Suprapubic skin (tissue), 4 donors: ENCODE measurements at regions not wholly inside any gene's neighbourhood (a gene's known extent, or its start where the extent isn't known, plus 50 kb on each side); places are given as distances from the start of the nearest gene placed in this dataset.

Experiments
- DNase-seq, 2 donors: peaks; one replicate each; pipeline ENCODE4 v3.0.0-alpha.2; 2019; ENCODE audit warnings: low spot score in 2 of 2
- H3K27ac ChIP-seq: fragments of 200-600 bp; sonication (generic); one replicate; pipeline ENCODE4 v1.5.1; 2019
- H3K27me3 ChIP-seq: fragments of 200-600 bp; sonication (generic); one replicate; pipeline ENCODE4 v1.5.1; 2019
- H3K36me3 ChIP-seq: fragments of 200-600 bp; sonication (generic); one replicate; pipeline ENCODE4 v1.5.1; 2019
- H3K4me1 ChIP-seq: fragments of 200-600 bp; sonication (generic); one replicate; pipeline ENCODE4 v1.5.1; 2019
- H3K4me3 ChIP-seq: fragments of 200-600 bp; sonication (generic); one replicate; pipeline ENCODE4 v1.5.1; 2019; ENCODE audit warnings: mild to moderate bottlenecking
- H3K9me3 ChIP-seq: fragments of 200-600 bp; sonication (generic); one replicate; pipeline ENCODE4 v1.5.1; 2019
- CTCF ChIP-seq, 2 donors: fragments of 200-600 bp in 1 of 2; fragments of 450-650 bp in 1 of 2; sonication (generic) in 1 of 2; IDR thresholded peaks; one replicate each; pipeline ENCODE4 v1.5.1; 2016 to 2019; ENCODE audit warnings: antibody characterized with exemption in 2 of 2, mild to moderate bottlenecking in 1 of 2, moderate library complexity in 1 of 2
- EP300 ChIP-seq: sonication (generic); formaldehyde crosslinking; IDR thresholded peaks from one replicate; pipeline ENCODE4 v1.6.1; 2017; ENCODE audit warnings: antibody characterized with exemption
- POLR2A ChIP-seq, 2 donors: fragments of 450-650 bp; IDR thresholded peaks; one replicate each; pipeline ENCODE4 v1.6.1; 2017; ENCODE audit warnings: antibody characterized with exemption in 2 of 2, mild to moderate bottlenecking in 2 of 2, moderate library complexity in 2 of 2
- POLR2AphosphoS5 ChIP-seq, 3 donors: sonication (generic); formaldehyde crosslinking; IDR thresholded peaks; one replicate each; pipeline ENCODE4 v1.6.1; 2017; ENCODE audit warnings: antibody characterized with exemption in 3 of 3
- WGBS: methylation state at CpG from one replicate; pipeline ENCODE4 v1.1.5; 2018; 5-methylcytosine and 5-hydroxymethylcytosine counted together

- no peaks in the 10 kb centered on the region for H3K4me1 ChIP-seq
- no peaks in the 10 kb centered on the region for H3K36me3 ChIP-seq
- 89% methylated on average over 2 of the region's 2 CpGs for WGBS
- peaks cover 9% of the 10 kb centered on the region for H3K9me3 ChIP-seq
- H3K27ac ChIP-seq: no peak overlapping the region
- no peak overlapping the region for H3K4me3 ChIP-seq
- no peak for DNase-seq
- no peak for TF ChIP-seq POLR2AphosphoS5 (IDR thresholded peaks at IDR 0.05)
- TF ChIP-seq POLR2A (IDR thresholded peaks at IDR 0.05): no peak
- TF ChIP-seq EP300: no peak
- no peak for TF ChIP-seq CTCF (IDR thresholded peaks at IDR 0.05)
- no peaks in the 10 kb centered on the region for H3K27me3 ChIP-seq
Observed at GRCh38 chr4:32662803-32663202, 1942.6 kb downstream of the PCDH7 start.

GRCh38 chr4:32672359-32672758, 1952.2 kb downstream of the PCDH7 start:
- DNase-seq: no peak
- Histone ChIP-seq H3K4me3 (no peak overlapping the region), H3K27ac (no peak overlapping the region), H3K9me3 (no peaks in the 10 kb centered on the region), H3K27me3 (no peaks in the 10 kb centered on the region), H3K36me3 (no peaks in the 10 kb centered on the region), H3K4me1 (no peaks in the 10 kb centered on the region)
- WGBS: 77% methylated on average over 1 of the region's 1 CpG
- TF ChIP-seq POLR2A (IDR thresholded peaks at IDR 0.05): no peak
- TF ChIP-seq EP300: no peak
- no peak for TF ChIP-seq POLR2AphosphoS5 (IDR thresholded peaks at IDR 0.05)
- TF ChIP-seq CTCF (IDR thresholded peaks at IDR 0.05): no peak

- no peak for DNase-seq
- H3K9me3 ChIP-seq: no peaks in the 10 kb centered on the region
- H3K4me1 ChIP-seq: no peaks in the 10 kb centered on the region
- 83% methylated on average over 6 of the region's 6 CpGs for WGBS
- H3K4me3 ChIP-seq: no peak overlapping the region
- H3K27me3 ChIP-seq: no peaks in the 10 kb centered on the region
- no peaks in the 10 kb centered on the region for H3K36me3 ChIP-seq
- no peak overlapping the region for H3K27ac ChIP-seq
- TF ChIP-seq EP300 (no peak), POLR2AphosphoS5 (IDR thresholded peaks at IDR 0.05) (no peak), CTCF (IDR thresholded peaks at IDR 0.05) (no peak), POLR2A (IDR thresholded peaks at IDR 0.05) (no peak)
Observed at GRCh38 chr4:32680946-32681345, 1960.8 kb downstream of the PCDH7 start.

GRCh38 chr4:32684160-32684559, 1964.0 kb downstream of the PCDH7 start:
- TF ChIP-seq POLR2AphosphoS5 (IDR thresholded peaks at IDR 0.05) (no peak), POLR2A (IDR thresholded peaks at IDR 0.05) (no peak), CTCF (IDR thresholded peaks at IDR 0.05) (no peak), EP300 (no peak)
- no peaks in the 10 kb centered on the region for H3K4me1 ChIP-seq
- no peaks in the 10 kb centered on the region for H3K9me3 ChIP-seq
- WGBS: 92% methylated on average over 1 of the region's 1 CpG
- no peaks in the 10 kb centered on the region for H3K36me3 ChIP-seq
- DNase-seq: no peak
- H3K4me3 ChIP-seq: no peak overlapping the region
- no peaks in the 10 kb centered on the region for H3K27me3 ChIP-seq
- H3K27ac ChIP-seq: no peak overlapping the region

GRCh38 chr4:32686123-32686522, 1966.0 kb downstream of the PCDH7 start:
- Histone ChIP-seq H3K27me3 (no peaks in the 10 kb centered on the region), H3K36me3 (no peaks in the 10 kb centered on the region), H3K4me3 (no peak overlapping the region), H3K9me3 (no peaks in the 10 kb centered on the region), H3K4me1 (no peaks in the 10 kb centered on the region), H3K27ac (no peak overlapping the region)
- WGBS: 97% methylated on average over 6 of the region's 6 CpGs
- no peak for DNase-seq
- TF ChIP-seq POLR2A (IDR thresholded peaks at IDR 0.05) (no peak), POLR2AphosphoS5 (IDR thresholded peaks at IDR 0.05) (no peak), EP300 (no peak), CTCF (IDR thresholded peaks at IDR 0.05) (no peak)
